ENCODE measurements at regions not wholly inside any gene's neighbourhood (a gene's known extent, or its start where the extent isn't known, plus 50 kb on each side); places are given as distances from the start of the nearest gene placed in this dataset.

GRCh38 chr22:27686534-27686933, 115.0 kb downstream of the MN1 start:
- no peak for TF ChIP-seq CTCF (conservative IDR thresholded peaks at IDR 0.05; ENCODE audit: low read depth)
- POLR2A ChIA-PET (ENCODE audit: low non-redundant PET): no interaction called here
- peak overlapping the region; percentile 23 for H3K27ac ChIP-seq
- CTCF ChIA-PET: interaction anchor here (0.6 kb wide), 1 partner anchor 8 kb away, joined by 3 read pairs; no protein-coding TSS in a partner anchor
- DNase-seq (ENCODE audit: low spot score): peak; percentile 20

- ChIA-PET CTCF (no interaction called here), POLR2A (ENCODE audit: low non-redundant PET) (no interaction called here)
- H3K27ac ChIP-seq: no peak overlapping the region
- DNase-seq (ENCODE audit: low spot score): no peak
- TF ChIP-seq CTCF (conservative IDR thresholded peaks at IDR 0.05; ENCODE audit: low read depth): no peak
These were observed 113.5 kb downstream of the MN1 start for GRCh38 chr22:27687984-27688545.

- TF ChIP-seq CTCF (conservative IDR thresholded peaks at IDR 0.05; ENCODE audit: low read depth): no peak
- ChIA-PET CTCF (no interaction called here), POLR2A (ENCODE audit: low non-redundant PET) (no interaction called here)
- H3K27ac ChIP-seq: no peak overlapping the region
- DNase-seq (ENCODE audit: low spot score): no peak
These were observed 111.9 kb downstream of the MN1 start for GRCh38 chr22:27689664-27690063.

- DNase-seq (ENCODE audit: low spot score): no peak
- no peak overlapping the region for H3K27ac ChIP-seq
- CTCF ChIA-PET: no interaction called here
- TF ChIP-seq CTCF (conservative IDR thresholded peaks at IDR 0.05; ENCODE audit: low read depth): no peak
- POLR2A ChIA-PET (ENCODE audit: low non-redundant PET): no interaction called here
These were observed 111.0 kb downstream of the MN1 start for GRCh38 chr22:27690599-27690998.

DNA sequence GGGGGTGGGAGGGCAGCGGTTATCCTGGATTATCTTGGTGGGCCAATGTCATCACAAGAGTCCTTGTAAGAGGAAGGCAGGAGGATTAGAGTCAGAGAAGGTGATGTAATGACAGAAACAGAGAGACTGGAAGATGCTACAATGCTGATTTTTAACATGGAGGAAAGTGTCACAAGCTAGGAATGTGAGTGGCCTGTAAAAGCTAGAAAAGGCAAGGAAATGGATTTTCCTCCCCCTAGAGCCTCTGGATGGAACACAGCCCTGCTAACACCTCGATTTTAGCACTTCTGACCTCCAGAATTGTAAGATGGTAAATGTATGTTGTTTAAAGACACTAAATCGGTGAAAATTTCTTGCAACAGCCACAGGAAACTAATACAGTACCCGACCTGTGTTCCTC, 109.3 kb downstream of the MN1 start:
- TF ChIP-seq CTCF (conservative IDR thresholded peaks at IDR 0.05; ENCODE audit: low read depth): no peak
- POLR2A ChIA-PET (ENCODE audit: low non-redundant PET): no interaction called here
- no peak for DNase-seq (ENCODE audit: low spot score)
- CTCF ChIA-PET: no interaction called here
- no peak overlapping the region for H3K27ac ChIP-seq

GRCh38 chr22:27695925-27696324, 105.6 kb downstream of the MN1 start:
- DNase-seq (ENCODE audit: low spot score): no peak
- POLR2A ChIA-PET (ENCODE audit: low non-redundant PET): no interaction called here
- no peak for TF ChIP-seq CTCF (conservative IDR thresholded peaks at IDR 0.05; ENCODE audit: low read depth)
- H3K27ac ChIP-seq: peak overlapping the region; percentile 31
- CTCF ChIA-PET: no interaction called here

GRCh38 chr22:27697888-27698287, 103.7 kb downstream of the MN1 start:
- no peak for DNase-seq (ENCODE audit: low spot score)
- no peak overlapping the region for H3K27ac ChIP-seq
- no peak for TF ChIP-seq CTCF (conservative IDR thresholded peaks at IDR 0.05; ENCODE audit: low read depth)
- ChIA-PET POLR2A (ENCODE audit: low non-redundant PET) (no interaction called here), CTCF (interaction anchor here (1.0 kb wide), 1 partner anchor 24 kb away, joined by 3 read pairs; no protein-coding TSS in a partner anchor)
